IPS-NIHi7 (cell line): ENCODE measurements at regions not wholly inside any gene's neighbourhood (a gene's known extent, or its start where the extent isn't known, plus 50 kb on each side); places are given as distances from the start of the nearest gene placed in this dataset.
"Not testable (repeated sequence)": the region's sequence is repeated elsewhere in the genome, so short reads cannot be mapped to it uniquely, and the experiment has no call there.

Experiments used
- DNase-seq: peaks from one replicate; pipeline ENCODE4 v3.0.0; 2012; ENCODE audit warnings: mixed read lengths; ENCODE audit errors: extremely low spot score

GRCh38 chr4:127364911-127365310, 267.8 kb upstream of the INTU start:
- DNase-seq: no peak

GRCh38 chr4:127370604-127371003, 262.2 kb upstream of the INTU start:
- no peak for DNase-seq

GRCh38 chr4:127379499-127379898, 253.3 kb upstream of the INTU start:
- DNase-seq: no peak

GRCh38 chr4:127379948-127380347, 252.8 kb upstream of the INTU start:
- not testable (repeated sequence) for DNase-seq

- no peak for DNase-seq
Measured at GRCh38 chr4:127383666-127384065, 249.1 kb upstream of the INTU start.

- no peak for DNase-seq
Measured at GRCh38 chr4:127394516-127394915, 238.2 kb upstream of the INTU start.

GRCh38 chr4:127400276-127400675, 232.5 kb upstream of the INTU start:
- no peak for DNase-seq

- peak; percentile 59 for DNase-seq
Measured at GRCh38 chr4:127400731-127401346, 231.9 kb upstream of the INTU start.

- no peak for DNase-seq
Measured at GRCh38 chr4:127403471-127404084, 229.2 kb upstream of the INTU start.

- no peak for DNase-seq
Measured at GRCh38 chr4:127406187-127406586, 226.6 kb upstream of the INTU start.

- DNase-seq: not testable (repeated sequence)
Measured at GRCh38 chr4:127407572-127407971, 225.2 kb upstream of the INTU start.

- DNase-seq: no peak
Measured at GRCh38 chr4:127410201-127410600, 222.6 kb upstream of the INTU start.

- no peak for DNase-seq
Measured at GRCh38 chr4:127410644-127411043, 222.1 kb upstream of the INTU start.

- no peak for DNase-seq
Measured at GRCh38 chr4:127414951-127415606, 217.7 kb upstream of the INTU start.

- no peak for DNase-seq
Measured at GRCh38 chr4:127416115-127416514, 216.6 kb upstream of the INTU start.

- DNase-seq: no peak
Measured at GRCh38 chr4:127417885-127418535, 214.7 kb upstream of the INTU start.

- no peak for DNase-seq
Measured at GRCh38 chr4:127419431-127419830, 213.3 kb upstream of the INTU start.

GRCh38 chr4:127421437-127421836, 211.3 kb upstream of the INTU start:
- DNase-seq: no peak

GRCh38 chr4:127425202-127425845, 207.4 kb upstream of the INTU start:
- no peak for DNase-seq

GRCh38 chr4:127425851-127426250, 206.9 kb upstream of the INTU start:
- DNase-seq: no peak

GRCh38 chr4:127441571-127441970, 191.2 kb upstream of the INTU start:
- DNase-seq: no peak

- DNase-seq: no peak
Measured at GRCh38 chr4:127445471-127445870, 187.3 kb upstream of the INTU start.
